ENCODE measurements at regions not wholly inside any gene's neighbourhood (a gene's known extent, or its start where the extent isn't known, plus 50 kb on each side); places are given as distances from the start of the nearest gene placed in this dataset.

- DNase-seq (ENCODE audit: low spot score) = no peak
- ATAC-seq = no peak
Measured at GRCh38 chr11:70694371-70694770, 296.0 kb downstream of the CTTN start.

GRCh38 chr11:70695086-70695960 lies 297.0 kb downstream of the CTTN start:
- DNase-seq (ENCODE audit: low spot score) = no peak
- no peak for ATAC-seq

GRCh38 chr11:70696076-70696475 lies 297.7 kb downstream of the CTTN start:
- no peak for ATAC-seq
- no peak for DNase-seq (ENCODE audit: low spot score)

GRCh38 chr11:70696564-70696963 lies 298.2 kb downstream of the CTTN start:
- no peak for ATAC-seq

GRCh38 chr11:70697701-70698100 lies 299.4 kb downstream of the CTTN start:
- ATAC-seq (no peak), DNase-seq (ENCODE audit: low spot score) (no peak)

More at GRCh38 chr11:70696564-70696963, 298.2 kb downstream of the CTTN start:
- no peak for DNase-seq (ENCODE audit: low spot score)

GRCh38 chr11:70698871-70699270 lies 300.5 kb downstream of the CTTN start:
- no peak for ATAC-seq
- no peak for DNase-seq (ENCODE audit: low spot score)

- ATAC-seq (peak; percentile 46), DNase-seq (ENCODE audit: low spot score) (no peak)
Measured at GRCh38 chr11:70699294-70700221, 301.2 kb downstream of the CTTN start.

- no peak for ATAC-seq
- DNase-seq (ENCODE audit: low spot score) = no peak
Measured at GRCh38 chr11:70700453-70700852, 302.1 kb downstream of the CTTN start.

GRCh38 chr11:70700871-70701270 lies 302.5 kb downstream of the CTTN start:
- ATAC-seq (no peak), DNase-seq (ENCODE audit: low spot score) (no peak)

- no peak for ATAC-seq
- DNase-seq (ENCODE audit: low spot score) = no peak
Measured at GRCh38 chr11:70702040-70702648, 303.8 kb downstream of the CTTN start.

- ATAC-seq = no peak
- DNase-seq (ENCODE audit: low spot score) = no peak
Measured at GRCh38 chr11:70703141-70704064, 305.1 kb downstream of the CTTN start.

- DNase-seq (ENCODE audit: low spot score) = no peak
- ATAC-seq = no peak
Measured at GRCh38 chr11:70705097-70705496, 306.8 kb downstream of the CTTN start.

GRCh38 chr11:70705930-70706329 lies 307.6 kb downstream of the CTTN start:
- no peak for DNase-seq (ENCODE audit: low spot score)

GRCh38 chr11:70707821-70708220 lies 309.5 kb downstream of the CTTN start:
- ATAC-seq (no peak), DNase-seq (ENCODE audit: low spot score) (no peak)

More at GRCh38 chr11:70705930-70706329, 307.6 kb downstream of the CTTN start:
- no peak for ATAC-seq

- no peak for DNase-seq (ENCODE audit: low spot score)
- no peak for ATAC-seq
Measured at GRCh38 chr11:70709596-70709995, 311.3 kb downstream of the CTTN start.

GRCh38 chr11:70710192-70710591 lies 311.9 kb downstream of the CTTN start:
- ATAC-seq = no peak
- DNase-seq (ENCODE audit: low spot score) = no peak

GRCh38 chr11:70710601-70711000 lies 312.3 kb downstream of the CTTN start:
- no peak for DNase-seq (ENCODE audit: low spot score)
- ATAC-seq = no peak

GRCh38 chr11:70711095-70711910 lies 313.0 kb downstream of the CTTN start:
- DNase-seq (ENCODE audit: low spot score) = no peak
- no peak for ATAC-seq

- ATAC-seq = no peak
- no peak for DNase-seq (ENCODE audit: low spot score)
Measured at GRCh38 chr11:70711911-70712185, 313.5 kb downstream of the CTTN start.

GRCh38 chr11:70712471-70712870 lies 314.1 kb downstream of the CTTN start:
- ATAC-seq (peak; percentile 48), DNase-seq (ENCODE audit: low spot score) (no peak)

Measured in left lobe of liver (tissue), 2 donors.